T-helper 2 cell (primary cell): ENCODE measurements at regions not wholly inside any gene's neighbourhood (a gene's known extent, or its start where the extent isn't known, plus 50 kb on each side); places are given as distances from the start of the nearest gene placed in this dataset.

Experiments
- DNase-seq, 5 experiments: peaks; one replicate each; pipeline versions ENCODE4 v3.0.0 to v3.0.0-alpha.2; 2012 to 2022

DNA sequence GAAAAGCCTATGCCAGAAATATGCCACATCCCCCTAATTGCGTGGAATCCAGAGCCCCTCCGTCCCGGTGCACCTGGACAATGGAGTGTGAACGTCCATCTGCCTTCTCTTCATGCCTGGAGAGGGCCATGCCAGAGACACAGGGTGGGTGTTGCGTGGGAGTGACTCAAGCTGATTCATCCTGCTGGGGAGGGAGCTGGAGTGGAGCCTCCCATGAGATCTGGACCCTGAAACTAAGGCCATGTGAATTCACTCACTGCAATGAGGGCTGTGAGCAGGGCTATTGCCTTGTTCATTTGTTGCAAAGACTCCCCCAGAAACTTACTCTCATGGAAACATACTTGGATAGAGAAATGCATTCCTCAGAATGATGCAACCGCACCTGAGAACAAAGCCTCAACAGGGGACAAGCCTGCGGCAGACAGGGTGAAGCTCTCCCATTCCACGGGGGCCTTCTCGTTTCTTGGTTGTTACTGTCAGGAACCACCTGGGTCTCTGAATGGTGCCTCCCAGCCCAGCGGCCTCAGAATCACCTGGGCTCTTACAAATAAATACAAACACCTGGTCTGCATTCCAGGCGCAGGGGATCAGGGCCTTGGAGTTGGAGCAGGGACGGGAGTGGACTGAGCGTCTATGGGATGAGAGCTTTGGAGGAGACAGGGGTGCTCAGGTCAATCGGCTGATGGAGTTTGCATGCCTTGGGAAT lies 1031.2 kb downstream of the BRD1 start:
- no peak for DNase-seq

DNA sequence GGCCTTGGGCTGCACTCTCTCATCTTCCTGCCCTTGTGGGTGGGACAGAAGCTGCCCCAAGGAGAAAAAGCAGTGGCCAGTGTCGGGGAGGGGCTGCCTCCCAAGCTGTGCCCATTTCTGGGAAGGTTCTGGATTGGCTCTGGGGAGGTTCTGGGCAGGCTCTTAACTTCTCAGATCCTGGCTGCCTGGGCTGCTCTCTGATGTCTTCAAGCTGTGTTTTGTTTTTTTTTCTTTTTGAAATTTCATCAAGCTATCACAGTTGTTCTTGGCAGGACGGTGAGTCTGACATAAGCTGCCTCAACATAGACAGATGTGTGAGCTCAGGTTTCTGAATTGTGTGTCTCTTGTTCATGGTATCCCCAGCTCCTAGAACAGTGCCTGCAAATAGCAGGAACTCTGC lies 1032.0 kb downstream of the BRD1 start:
- no peak for DNase-seq

DNA sequence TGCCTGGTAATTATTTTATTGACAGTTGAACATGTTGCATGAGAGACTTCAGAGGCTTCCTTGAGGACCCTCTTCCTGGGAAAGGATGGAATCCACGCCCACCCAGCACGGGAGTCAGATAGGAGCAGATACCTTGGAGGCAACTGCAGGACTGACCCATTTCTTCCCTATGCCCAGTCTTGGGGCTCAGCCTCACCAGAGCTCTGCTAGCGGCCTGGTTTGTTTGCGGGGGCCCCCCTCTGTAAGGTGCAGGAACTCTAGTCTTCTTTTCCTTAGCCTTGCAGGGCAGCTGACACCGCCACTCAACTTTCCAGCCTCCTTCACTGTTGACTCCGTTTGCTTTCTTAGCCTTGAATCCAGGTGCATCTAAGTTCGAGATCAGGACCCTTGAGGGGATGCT lies 1032.8 kb downstream of the BRD1 start:
- no peak for DNase-seq

DNA sequence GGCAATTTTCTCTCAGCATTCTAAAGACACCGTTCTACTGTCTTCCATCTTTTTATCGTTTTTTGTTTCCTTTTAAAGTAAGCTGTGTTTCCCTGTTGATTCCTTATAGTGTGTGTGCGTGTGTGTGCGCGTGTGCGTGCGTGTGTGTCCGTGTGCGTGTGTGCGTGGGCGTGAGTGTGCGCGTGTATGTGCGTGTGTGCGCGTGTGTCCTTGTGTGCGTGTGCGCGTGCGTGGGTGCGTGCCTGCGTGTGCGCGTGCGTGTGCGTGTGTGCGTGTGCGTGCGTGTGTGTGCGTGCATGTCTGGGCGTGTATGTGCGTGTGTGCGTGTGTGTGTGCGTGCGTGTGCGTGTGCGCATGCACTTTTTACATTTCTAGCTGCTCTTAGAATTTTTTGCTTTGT lies 1033.7 kb downstream of the BRD1 start:
- DNase-seq, result no peak

DNA sequence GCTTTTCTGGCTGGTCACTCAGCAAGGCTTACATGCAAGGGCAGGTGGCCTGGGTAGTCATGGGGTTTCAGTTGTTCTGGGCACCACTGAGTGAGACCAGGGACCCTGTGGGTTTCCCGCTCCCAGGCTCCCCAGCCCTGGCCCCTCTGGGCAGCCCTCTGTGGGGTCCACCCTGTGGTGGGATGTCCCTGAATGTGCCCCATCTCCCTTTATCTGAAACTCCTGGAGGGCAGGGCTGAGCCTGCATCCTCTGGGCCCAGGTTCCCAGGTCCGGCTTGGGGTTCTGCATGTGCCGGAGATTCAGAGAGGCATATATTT lies 1041.0 kb downstream of the BRD1 start:
- no peak for DNase-seq

DNA sequence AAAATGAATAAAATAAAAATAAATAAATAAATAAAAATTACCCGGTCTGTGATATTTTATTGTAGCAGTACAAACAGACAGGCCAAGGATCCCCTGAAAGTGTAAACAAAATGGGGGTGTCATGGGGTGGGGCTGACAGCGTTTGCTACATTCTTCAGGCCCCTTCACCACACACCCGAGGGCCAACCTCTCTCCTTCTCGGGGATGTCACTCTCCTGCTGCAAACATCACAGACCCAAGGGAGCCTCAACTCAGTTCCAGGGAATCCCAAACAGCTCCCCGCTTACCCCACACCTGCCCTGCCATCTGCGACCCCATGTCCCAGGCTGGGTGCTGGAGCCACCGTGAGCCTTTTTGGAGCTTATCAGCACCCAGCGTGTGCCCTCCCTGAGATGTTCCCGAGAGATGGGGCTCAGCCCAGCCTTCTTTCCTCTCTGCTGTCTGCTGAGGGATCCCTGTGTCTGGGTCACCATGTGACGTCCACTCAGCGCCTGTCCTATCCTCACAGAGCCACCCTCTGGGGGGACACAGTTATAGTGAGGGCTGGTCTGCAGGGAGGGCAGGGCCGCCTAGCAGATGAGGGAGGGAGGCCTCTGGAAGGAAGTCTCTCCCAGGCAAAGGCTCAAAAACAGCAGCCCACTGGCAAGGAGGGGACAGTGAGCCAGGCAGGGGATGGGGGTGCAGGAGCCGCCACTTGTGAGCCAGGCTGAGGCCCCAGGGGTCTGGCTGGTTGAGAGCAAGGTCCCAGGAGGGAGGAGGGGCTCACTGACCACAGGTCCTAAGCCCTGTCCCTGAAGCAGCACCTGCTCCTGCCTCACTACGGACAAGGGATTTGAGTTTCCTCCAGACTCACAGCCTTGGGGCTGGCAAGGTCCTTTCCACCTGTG lies 1041.6 kb downstream of the BRD1 start:
- DNase-seq, result no peak

DNA sequence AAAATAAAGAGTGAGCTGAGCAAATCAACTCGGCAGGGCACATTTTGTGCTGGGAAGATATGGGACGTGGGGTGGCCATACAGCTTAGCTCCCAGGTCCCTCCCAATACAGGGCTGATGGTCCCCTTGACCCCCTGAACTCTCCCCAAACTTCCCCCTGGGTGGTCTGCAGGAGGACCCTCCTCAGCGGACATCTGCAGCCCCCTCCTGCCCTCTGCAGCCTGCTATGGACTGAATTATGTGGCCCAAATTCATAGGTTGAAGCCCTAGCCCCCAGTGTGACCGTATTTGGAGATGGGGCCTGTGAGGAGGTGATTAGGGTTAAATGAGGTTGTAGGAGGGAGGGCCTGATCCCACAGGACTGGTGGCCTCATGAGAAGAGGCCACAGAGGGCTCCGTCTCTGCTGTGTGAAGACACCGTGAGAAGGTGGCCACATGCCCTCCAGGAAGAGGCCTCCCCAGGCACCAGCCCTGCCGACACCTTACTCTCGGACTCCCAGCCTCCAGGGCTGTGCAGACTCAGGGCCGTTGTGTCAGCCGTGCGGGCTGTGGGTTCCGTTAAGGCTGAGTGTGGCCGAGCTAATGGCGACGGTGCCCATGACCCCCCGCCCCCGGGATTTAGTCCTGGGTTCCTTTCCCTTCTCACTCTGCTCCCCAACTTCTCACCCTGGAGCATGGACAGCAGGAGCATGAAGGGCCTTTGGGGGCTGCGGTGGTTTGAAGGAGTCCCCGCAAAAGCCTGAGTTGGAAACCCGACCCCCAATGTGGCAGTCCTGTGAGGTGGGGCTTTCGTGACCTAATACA lies 1042.8 kb downstream of the BRD1 start:
- no peak for DNase-seq

DNA sequence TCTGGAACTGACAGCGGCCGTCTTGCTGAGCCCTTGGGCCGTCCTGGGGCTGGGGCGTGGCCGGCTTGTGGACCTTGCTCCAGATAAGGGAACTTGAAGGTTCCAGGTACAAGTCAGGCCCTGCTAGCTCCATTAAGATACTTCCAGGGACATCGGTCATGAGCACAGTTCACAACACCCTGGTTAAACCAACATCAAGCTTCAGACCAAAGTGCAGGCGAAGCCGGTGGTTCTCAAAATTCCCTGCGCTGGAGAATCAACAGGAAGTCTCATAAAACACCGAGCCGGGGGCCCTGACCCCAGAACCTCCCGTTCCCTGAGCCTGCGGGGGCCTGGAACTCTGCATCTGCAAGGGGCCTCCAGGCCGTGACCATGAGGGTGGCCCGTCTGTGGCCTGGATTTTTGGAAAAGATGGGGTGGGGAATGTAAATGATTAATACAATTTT lies 1043.8 kb downstream of the BRD1 start:
- DNase-seq, result no peak

DNA sequence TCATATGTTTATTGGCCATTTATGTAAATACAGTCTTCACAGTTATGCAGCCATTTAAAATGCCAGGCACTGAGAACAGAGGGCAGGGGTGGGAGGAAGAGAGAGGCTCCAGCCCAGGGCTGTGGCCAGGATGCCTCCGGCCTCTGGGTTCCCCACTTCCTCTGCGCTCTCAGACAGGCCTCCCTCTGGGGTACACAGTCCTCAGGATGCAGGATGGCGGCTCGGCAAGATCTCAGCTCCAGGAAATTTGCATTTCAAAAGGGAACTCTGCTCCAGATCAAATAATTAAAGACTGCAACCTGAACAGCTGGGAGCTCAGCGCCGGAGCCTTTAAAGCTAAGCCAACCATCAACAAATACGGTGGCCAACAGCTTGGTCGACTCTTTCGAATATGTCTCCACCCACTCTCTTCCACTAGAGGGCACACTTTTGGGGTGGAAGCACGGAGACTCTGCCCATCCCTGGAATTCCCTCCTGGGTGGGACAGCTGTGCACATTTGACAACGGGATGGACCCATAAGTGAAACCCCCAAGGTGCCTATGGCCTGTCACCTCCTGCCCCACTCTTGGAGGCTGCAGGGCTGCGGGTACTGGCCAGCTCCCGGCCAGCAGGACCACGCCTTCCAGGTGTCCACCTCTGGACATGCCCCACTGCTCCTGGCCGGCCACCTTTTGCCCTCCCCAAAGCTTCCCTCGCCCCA lies 1044.7 kb downstream of the BRD1 start:
- no peak for DNase-seq

DNA sequence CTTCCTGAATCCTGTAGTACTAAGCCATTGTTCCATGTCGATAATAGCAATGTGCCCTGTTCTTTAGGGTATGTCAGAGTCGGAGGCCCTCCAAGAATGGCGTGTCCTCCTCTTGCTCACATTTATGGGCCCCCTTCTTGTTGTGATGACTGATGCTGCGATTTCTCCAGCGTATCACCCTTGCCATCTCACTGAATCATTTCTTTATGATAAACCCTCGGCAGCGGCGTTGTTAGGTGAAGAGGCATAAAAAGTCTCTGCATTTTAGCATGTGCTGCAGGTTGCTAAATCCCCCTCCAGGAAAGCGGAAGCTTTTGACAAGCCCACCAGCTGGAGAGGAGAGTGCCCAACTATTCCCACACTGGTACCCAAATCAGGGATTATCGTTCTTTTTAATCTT lies 1045.3 kb downstream of the BRD1 start:
- no peak for DNase-seq

DNA sequence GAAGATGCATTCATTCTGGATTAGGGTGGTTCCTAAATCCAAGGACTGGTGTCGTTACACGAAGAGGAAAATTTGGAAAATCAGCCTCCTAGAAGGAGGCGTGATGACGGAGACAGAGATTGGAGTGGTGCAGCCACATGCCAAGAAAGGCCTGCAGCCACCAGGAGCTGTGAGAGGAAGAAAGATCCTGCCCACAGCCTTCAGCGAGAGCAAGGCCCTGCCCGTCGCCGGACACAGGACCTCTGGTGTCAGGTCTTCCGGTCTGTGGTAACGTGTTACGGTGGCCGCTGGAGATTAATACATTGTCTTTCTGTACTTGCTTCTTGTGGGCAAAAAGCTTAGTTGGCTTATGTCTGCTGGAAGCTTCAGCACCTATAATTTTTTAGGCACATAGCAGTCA lies 1045.8 kb downstream of the BRD1 start:
- DNase-seq, result no peak

DNA sequence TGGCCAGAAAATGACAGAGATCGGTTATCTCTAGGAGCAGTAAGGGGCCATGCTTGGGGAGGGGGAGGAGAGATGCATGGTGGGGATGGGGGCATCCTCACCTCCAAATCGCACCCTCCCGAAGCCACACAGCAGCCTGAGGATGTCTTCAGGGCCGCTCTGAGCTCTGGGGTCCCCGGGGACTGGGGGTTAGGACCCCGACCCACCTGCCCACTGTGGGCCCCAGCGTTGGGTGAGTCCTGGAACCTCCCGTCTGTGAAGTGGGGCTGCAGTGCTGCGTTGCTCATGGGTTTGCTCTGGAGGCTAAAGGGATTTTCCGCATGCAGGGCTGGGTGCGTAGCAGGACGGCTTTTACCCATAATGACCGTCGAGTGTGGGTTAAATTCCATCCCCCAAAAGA lies 1046.3 kb downstream of the BRD1 start:
- DNase-seq, result no peak

DNA sequence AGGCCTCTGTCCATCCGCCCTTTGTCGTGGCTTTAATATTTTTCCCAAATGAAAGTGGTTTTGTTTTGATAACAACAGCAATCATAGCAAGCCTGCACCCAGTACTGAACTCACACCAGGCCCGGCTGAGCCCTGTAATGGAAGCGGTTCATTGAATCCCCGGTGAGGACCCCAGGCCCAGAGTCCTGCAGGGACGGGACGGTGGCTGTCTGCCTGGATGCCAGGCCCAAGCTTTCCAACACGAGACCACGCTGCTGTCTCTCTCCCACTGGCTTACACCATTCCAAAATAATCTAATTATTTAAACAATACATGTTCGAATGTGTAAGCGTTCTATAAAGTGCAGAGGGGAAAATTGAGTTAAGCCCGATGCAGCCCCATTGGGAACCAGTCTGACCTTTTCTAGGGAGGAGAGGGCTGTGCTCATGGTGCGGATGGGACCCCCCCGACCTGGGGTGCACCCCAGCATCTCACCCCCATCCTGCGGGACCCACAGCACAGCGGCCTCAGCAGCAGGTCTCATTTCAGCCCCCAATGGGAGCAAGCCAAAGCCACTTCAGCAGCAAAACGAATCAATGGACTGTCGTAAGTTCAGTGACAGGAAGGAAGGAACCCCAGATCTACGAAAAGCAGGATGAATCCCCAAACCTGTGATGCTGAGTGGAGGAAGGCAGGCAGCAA lies 1046.9 kb downstream of the BRD1 start:
- no peak for DNase-seq

DNA sequence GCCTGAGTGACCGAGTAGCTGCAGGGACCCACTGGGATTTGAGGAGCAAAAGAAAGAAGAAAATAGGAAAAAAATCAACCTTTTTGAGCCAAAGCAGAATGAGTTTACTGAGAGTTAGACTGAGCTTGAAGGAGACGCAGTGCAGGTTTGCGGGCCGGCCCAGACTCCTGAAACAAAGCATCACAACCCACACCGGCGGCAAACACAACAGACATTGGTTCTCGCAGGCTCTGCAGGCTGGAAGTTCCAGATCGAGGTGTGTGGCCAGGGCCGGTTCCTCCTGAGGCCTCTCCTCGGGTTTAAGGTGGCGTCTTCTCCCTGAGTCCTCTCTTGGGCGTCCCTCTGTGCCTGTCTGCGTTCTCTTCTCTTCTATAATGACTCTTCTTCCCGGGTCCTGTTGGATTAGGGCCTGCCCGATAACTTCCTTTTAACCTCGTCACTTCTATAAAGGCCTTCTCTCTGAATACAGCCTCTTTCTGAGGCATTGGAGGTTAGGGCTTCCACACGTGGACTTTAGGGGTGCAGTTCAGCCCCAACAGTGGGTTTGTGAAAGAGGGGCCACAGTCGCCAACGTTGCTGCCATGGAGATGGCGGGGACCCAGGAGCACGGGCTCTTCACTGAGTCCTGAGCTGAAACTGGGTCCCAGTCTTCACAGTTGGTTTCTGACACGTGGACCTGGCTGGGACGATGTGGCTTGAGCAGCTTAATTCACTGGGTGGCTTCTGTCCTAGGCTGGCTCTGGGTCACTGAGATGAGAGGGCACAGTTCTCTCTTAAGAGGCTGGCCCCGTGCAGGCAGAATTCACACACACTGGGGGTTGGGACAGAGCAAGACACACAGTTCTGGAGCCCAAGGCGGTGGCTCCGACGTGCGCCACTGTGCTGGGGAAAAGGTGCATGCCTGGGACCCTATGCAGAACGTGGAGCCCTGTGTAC lies 1047.7 kb downstream of the BRD1 start:
- DNase-seq, result no peak

DNA sequence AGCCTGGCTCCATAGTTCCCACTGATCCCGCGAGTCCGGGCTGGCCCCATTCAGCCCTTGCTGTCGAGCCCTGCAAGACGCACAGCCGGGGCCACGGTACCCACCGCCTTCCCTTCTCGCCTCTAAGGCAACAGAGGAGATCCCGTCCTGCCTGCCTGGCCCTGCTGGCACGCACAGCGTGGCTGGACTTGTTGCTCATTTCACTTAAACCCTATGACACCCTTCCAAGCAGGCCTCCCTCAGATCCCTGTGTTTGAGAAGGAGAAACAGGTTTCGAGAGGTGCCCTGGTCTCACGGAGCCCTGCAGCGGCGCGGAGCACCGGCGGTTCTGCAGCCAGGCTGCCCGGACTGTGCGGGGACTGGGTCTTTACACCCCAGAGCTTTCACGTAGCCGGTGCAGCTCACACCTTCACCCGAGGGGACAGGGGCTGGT lies 1048.4 kb downstream of the BRD1 start:
- no peak for DNase-seq

DNA sequence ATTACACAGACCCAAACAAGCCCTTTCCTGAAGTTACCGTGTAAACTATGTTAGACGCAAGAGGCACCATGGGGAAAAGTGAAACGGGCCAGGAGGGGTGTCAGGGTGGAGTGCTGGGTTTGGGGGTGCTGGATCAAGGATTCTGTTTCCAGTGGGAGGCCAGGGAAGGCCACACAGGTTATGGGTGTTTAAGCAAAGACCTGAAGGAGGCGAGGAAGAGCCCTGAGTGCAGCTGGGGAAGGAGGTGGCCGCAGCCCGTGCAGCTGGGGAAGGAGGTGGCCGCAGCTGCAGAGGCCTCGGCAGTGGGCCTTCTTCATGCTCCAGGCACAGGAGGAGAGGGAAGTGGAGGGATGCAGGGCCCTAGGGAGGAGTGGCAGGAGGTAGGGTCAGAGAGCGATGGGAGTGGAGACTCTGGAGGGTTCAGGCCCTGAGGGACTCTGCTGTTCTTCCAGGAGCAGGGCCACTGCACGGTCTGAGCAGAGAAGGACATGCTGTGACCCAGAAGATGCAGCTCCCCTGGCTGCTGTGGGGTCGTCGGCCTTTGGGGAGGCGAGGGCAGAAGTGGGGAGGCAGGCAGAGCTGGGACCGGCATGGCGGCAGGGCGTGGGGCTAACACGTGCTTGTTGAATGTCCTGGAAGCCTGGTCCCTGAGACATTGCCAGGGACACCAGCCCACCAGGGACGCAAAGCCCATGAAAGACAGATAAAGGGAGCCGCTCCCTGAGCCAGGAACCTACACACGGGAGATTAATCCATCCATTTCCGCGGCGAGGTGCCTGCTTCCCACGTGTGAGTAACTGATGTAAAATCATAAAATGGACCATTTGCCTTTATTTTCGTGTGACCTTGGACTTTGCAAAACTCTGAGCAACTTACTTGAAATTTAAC lies 1049.1 kb downstream of the BRD1 start:
- DNase-seq, result no peak

DNA sequence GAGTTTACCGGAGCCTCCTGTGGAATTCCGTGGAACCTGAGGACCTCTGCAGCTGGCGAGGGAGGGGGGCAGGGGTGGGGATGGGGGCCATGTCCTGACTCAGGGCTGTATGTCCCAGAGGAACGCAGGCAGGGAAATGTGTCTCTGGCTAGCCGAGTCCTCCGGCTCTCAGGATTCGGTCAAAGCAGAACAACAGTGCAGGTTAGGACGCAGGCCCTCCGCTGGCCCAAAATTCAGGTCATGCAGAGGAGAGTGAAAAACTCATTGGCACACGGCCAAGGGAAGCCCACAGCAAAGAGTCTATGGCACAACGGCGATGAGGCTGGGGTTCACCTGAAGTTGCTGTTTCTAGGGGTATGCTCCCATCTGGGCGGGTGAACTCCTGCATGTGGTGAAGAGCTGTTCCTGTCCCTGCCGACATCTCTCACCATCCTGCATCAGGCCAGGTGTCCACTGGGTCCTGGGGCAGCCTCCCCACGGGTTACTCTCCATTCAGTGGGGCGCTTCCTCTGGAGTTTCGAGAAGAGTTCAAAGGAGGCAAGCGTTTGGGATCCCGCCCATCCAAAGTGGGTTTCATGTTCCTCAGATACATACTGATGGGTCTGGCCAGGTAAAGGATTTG lies 1055.3 kb downstream of the BRD1 start:
- no peak for DNase-seq

DNA sequence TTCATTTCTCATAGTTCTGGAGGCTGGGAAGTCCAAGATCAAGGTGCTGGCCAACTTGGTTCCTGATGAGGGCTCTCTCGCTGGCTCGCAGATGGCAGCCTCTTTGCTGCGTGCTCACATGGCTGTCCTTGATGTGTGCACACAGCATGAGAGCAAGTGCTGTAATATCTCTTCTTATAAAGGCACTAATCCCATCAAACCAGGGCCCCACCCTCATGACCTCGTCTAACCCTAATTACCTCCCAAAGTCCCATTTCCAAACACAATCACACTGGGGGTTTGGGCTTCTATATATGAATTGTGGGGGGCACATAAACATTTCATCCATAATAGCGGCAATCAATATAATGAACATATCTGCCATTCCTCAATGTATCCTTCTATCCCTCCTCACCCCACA lies 1062.1 kb downstream of the BRD1 start:
- no peak for DNase-seq

DNA sequence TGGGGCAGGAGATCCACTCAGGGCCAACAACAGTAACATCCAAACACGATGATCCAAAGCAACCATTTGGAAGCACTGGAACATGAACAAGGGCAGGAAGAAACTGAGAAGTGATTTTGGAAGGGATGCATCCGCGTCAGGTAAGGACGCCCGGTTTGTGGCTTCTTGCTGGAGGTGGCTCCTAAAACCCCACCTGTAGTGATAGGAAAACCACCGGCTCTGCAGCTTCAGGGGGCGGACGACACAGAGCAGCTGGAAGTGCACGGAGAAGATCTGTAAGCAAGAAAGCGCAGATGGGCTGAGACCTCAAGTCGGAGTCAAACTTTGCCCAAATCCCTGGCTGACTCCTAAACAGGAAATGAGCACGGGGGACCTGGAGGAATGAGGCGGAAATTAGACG lies 1066.1 kb downstream of the BRD1 start:
- no peak for DNase-seq
